G401 (cell line): ENCODE measurements at regions not wholly inside any gene's neighbourhood (a gene's known extent, or its start where the extent isn't known, plus 50 kb on each side); places are given as distances from the start of the nearest gene placed in this dataset.
"Not testable (repeated sequence)": the region's sequence is repeated elsewhere in the genome, so short reads cannot be mapped to it uniquely, and the experiment has no call there.

Source experiments
- DNase-seq: peaks from one replicate; pipeline ENCODE4 v3.0.0-alpha.2; 2015; ENCODE audit warnings: low spot score
- in situ Hi-C: cut with HindIII; loops from 2 replicates; pipeline ENCODE4 v1.10.0; 2016; ENCODE audit warnings: low sequenced_read_pairs, mixed read lengths

DNA sequence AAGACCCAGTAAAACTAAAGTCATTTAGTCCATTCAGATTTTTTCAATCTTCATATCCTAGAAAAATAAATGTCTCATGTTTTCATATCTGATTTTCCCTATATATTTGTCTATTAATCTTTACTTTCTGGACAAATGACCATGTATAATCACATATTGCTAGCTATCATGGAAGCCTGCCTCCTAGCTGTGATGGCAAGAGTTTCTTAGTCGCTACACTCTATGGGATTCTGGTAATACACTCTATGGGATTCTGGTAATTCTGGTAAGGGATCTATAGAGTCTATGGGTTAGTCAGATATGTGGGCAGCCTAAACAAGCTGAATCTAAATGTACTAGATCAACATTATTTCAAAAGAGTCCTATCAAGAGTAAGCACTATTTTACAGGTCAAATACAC lies 198.7 kb upstream of the LHX8 start:
- no peak for DNase-seq

DNA sequence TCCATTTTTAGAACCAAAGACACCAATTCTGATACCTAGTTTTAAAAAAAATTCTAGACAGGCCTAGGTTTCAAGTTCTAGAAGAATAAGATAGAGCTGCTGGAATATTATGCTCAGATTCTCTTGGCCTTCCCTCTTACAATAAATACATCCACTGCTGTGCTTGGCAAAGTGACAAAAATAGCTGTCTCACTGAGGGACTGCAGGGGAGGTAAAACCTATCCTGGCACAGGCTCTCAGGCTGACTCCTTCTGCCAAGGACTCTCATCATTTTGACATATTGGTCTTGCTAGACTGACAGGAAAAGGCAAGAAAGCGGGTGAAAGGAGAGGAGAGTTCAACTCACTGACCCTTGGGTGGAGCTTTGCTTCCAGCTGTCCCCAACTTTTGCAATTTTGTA lies 197.0 kb upstream of the LHX8 start:
- DNase-seq: peak; percentile 1
- in situ Hi-C loops: no loop called here

More for the DNA sequence above, 198.7 kb upstream of the LHX8 start:
- in situ Hi-C loops: no loop called here

DNA sequence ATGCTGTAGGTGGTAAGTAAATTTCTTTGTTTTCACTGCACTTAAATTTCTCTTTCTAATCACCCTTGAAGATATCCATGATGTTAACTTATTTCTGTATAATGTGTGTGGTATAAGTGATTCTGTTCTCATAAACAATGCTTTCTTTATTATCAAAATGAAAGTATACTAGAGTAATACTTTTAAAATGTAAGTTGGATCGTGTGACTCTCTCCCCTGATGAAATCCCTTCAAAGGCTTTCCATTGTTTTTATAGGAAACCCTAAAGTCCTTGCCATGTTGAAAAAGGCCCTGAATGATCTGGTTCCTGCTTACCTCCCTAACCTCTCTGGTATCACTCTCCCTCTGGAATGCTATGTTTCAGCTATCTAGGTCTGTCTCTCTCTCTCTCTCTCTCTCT lies 191.1 kb upstream of the LHX8 start:
- in situ Hi-C loops: no loop called here

DNA sequence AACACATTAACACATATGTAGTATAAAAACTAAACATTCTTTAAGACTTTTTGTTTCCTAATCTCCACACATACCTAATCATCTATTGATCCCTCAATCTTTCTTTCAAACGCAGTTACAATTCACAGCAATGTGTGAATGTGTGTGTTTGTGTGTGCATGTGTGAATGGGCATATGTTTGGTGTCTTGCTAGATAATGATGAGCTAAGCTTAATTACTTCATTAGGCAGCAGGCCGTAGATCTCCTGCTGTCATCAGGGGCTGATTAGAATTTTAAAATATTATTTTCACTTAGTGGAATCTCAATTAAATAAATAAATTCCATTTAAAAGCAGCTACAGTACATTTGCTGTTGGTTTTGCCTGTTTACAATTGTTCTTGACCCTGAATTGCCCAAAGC lies 187.8 kb upstream of the LHX8 start:
- in situ Hi-C loops: no loop called here
- no peak for DNase-seq

More for the DNA sequence above, 191.1 kb upstream of the LHX8 start:
- DNase-seq: no peak

DNA sequence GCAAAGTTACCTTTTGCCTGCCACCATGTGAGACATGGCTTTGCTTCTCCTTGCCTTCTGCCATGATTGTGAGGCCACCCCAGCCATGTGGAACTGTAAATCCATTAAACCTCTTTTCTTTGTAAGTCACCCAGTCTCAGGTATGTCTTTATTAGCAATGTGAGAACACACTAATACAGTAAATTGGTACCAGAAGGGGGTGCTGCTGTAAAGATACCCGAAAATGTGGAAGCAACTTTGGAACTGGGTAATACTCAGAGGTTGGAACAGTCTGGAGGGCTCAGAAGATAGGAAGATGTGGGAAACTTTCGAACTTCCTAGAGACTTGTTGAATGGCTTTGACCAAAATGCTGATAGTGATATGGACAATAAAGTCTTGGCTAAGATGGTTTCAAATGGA lies 184.8 kb upstream of the LHX8 start:
- DNase-seq, in situ Hi-C loops: not testable (repeated sequence)

DNA sequence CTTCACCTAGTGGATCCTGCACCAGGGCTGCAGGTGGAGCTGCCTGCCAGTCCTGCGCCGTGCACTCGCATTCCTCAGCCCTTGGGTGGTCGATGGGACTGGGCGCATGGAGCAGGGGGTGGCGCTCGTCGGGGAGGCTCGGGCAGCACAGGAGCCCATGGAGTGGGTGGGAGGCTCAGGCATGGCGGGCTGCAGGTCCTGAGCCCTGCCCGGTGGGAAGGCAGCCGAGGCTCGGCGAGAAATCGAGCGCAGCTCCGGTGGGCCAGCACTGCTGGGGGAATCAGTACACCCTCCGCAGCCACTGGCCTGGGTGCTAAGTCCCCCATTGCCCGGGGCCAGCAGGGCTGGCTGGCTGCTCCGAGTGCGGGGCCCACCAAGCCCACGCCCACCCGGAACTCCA lies 182.2 kb upstream of the LHX8 start:
- in situ Hi-C loops, DNase-seq: not testable (repeated sequence)

DNA sequence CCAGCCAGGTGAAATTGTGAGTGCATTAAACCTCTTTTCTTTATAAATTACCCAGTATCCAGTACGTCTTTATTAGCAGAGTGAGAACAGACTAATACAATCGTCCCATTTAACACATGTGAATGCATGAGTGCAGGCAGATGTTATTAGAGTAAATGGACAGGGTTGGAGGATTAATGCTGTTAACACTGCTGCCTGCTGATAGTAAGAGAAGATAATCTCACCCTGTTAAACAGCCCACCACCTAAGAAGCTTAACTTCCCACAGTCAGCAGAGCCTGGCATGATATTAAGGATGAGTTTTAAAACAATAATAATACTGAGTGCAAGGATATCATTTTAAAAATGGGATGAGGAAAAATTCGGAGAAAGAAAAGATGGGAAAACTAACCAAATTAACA lies 181.4 kb upstream of the LHX8 start:
- DNase-seq: no peak
- in situ Hi-C loops: no loop called here

DNA sequence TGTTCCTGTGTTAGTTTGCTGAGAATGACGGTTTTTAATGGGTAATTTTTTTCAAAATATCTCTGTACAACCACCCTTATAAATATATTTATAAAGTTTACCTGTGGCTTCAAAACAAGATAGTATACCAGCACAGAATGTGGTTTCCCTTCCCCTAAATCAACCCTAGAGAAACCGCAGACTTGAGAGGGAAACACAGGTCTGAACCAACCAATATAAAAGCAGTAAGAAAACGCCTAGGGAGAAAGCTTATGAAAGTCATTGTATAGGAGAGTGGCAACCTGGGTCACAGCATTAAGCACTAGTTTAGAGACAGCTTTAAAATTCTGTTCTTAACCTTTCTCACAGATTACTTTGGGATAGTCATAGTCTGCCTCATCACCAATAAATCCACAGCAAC lies 180.6 kb upstream of the LHX8 start:
- in situ Hi-C loops: no loop called here
- no peak for DNase-seq

DNA sequence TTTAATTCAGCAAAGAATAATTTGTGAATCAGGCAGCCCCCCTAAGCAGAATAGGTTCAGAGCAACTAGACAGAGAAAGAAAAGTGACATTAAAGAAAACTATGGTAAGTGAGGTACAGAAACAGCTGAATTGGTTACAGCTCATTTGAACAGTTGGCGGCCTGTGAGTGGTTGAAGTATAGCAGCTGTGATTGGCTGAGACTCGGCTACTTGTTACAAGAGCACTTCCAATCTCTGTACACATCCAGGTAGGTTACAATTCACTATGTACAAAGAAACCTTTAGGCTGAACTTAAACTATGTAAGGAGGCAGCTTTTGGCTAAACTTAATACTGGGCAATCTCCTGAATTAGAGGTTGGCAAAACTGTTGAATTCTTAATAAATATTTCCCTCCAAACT lies 171.1 kb upstream of the LHX8 start:
- in situ Hi-C loops: no loop called here
- DNase-seq: no peak

DNA sequence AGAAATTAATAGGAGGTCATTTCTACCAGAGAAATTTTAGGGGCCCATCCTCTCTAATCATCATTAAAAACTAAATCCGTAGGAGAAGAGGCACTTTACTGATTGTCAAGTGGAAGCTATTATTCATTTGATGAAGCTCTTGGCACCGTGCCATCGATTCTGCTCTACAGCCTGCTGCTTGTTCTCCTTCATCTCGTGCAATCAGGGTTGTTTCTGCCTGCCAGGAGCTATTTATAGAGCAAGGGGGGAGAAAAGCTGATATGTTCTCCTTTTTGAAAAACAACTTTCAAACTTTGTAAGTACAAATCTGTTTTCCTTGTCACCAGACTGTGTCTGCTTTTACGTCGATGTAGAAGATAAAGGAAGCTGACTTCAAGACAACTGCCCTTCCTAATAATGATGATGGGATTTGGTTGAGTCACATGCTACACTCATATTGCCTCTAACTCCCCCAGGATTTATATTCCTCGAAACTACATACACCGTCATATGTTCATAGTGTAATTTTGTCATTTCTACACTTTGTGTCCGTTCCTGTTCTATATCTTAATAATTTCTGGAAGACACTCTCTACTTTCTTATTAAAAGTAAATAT lies 169.6 kb upstream of the LHX8 start:
- in situ Hi-C loops: no loop called here
- DNase-seq: peak; percentile 8

DNA sequence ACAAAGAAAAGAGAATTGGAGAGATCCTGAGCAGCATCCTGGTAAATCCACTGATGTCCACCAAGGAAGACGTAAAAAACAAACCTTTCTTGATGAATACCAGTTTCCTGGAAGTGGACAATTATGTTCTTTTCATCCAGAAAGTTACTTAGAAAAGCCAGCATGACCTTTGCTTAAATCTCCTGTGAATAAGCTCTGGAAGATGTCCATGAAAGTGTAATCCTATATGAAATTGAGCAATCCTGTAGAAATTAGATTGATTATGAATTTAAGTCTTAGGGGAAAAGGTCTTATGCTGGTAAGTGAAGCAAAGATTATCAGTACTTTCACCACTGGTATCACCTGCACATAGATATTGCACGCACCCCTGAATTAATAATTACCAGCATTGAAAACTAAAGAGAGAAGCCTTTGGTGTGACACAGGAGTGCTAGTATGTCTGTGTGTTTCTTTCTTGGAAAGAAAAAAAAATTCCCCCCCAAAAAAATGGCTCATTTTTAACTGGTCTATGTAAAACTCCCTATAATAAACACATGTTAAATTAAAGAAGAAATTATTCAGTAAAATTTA lies 164.5 kb upstream of the LHX8 start:
- in situ Hi-C loops: no loop called here

DNA sequence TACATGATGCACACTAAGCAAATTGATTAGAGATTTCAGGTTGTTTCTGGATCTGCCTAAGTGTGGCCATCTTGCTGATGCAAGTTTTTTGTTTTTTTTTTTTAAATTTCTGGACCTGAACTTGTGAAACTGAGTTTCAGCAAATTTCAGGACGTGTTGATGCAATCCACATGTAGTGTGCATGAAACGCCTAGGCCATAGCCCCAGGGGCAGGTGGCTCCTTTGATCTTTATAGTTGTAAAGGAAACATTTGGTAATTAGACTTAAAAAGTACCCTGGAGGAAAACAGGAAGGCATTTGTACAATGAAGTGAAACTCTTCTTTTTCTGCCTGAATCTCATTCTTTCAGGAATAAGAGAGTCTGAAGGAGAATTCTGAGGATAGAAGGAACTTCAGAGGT lies 162.2 kb upstream of the LHX8 start:
- DNase-seq: no peak
- in situ Hi-C loops: no loop called here

More for the DNA sequence above, 164.5 kb upstream of the LHX8 start:
- DNase-seq: no peak

DNA sequence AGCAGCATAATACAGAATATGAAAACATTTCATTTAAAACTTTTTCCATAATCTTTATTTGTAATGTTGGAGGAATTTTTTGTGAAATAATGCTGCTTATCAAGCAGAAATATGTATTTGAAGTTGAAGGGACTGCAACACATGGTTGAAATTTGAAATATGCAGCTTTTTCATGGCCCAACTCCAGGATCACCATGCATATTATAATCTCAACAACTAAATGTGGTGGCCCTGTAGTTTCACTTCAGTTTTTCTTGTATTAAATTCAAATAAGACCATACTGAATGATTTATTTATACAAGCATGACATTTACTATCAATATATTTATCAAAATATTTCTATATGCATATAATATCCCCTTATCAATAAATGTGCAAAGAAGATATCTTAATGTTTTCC lies 157.7 kb upstream of the LHX8 start:
- in situ Hi-C loops: no loop called here
- no peak for DNase-seq

DNA sequence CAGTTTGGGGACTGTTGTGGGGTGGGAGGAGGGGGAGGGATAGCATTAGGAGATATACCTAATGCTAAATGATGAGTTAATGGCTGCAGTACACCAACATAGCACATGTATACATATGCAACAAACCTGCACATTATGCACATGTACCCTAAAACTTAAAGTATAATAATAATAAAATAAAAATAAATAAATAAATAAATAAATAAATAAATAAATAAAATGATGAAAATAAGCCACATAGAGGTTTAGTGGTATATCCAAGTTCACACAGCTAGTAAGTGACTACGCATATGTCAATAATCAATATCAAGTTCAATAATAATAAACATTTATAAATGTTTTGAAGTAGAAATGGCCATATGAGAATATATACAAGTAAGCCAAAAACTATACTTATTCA lies 141.7 kb upstream of the LHX8 start:
- in situ Hi-C loops, DNase-seq: not testable (repeated sequence)

DNA sequence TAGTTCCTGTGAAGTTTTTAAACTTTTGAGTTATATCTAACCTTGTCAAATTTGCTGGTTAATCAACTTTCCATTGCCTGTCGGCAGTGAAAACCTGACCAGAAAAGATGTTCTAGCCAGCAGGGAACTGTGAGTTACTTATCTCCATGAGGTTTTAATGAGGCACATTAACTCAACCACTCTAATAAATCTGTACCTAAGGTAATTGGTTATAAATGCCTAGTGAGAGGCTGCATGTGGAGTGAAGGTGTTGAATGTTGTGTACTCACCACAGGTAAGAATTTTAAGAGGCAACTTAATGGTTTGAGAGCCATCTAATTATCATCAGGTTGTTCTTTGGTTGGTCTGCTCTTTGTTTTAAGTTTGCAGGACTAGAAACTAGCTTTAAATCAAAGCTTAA lies 138.4 kb upstream of the LHX8 start:
- no peak for DNase-seq
- in situ Hi-C loops: no loop called here

DNA sequence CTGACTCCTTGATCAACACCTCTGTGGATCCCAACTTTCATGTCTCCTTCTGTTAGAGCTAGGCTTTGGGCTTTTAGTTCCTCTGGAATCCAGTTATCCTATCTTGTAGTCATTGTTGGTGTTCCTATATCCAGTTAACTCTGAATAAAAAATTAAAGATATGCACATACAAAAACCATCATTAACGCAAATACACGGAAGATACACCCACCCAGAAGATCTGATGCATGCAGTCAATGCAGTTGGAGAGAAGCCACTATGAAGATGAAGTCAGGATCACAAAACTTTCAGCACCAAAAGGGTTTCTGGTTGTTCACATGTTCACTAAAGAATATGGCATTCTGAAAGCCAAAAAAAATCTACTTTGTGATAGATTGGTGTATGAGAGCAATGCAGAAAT lies 123.6 kb upstream of the LHX8 start:
- DNase-seq: no peak
- in situ Hi-C loops: no loop called here

DNA sequence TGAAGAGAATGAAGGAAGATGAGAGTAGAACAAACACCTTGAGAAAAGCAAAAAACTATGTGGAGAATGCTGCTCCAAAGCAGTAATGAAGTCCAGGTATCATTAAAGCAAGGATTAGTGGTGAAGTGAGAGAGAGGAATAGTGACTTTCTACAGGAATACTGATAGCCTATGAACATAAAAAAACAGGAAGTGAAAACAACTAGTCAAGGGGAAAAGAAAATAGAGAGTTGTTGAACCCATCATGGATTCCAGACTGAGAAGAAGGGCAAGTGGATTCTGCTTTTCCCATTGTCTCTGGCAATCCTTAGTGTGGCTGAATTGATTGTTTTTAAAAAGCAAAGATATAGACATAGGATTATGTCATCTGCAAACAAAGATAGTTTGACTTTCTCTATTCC lies 119.9 kb upstream of the LHX8 start:
- DNase-seq: no peak
- in situ Hi-C loops: no loop called here

DNA sequence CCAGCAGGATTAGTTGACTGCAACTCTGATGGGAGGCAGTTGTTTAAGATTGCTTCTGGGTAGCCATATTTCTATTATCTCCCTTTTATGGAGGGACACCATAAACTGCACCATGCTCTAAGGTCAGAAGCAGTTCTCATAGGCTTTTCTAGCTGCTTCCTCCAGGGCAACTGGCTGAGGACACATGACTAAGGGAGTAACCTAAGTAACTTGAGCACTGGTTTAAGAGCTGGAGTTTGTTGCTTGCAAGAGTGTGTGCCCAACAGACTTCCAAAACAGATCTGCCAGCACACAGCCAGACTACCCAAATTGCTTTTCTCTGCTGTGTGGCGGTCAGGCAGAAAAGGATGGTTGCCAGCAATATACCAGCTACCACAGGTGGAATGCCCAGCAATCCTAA lies 111.2 kb upstream of the LHX8 start:
- no peak for DNase-seq
- in situ Hi-C loops: no loop called here

DNA sequence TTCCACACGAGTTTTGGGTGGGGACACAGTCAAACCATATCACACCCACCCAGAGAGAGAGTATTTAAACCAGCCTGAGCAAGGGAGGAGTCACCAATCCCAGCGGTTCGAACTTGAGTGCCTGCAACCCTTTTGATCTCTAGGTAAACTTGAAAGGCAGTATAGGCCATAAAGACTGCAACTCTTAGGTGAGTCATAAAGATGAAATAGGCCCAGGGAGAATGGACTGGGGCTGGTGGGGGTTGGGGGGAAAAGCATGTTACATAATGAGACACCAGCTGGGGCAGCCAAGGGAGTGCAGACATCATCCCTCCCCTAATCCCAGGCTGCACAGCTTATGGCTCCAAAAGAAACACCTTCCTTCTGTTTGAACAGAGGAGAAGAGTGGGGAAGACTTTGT lies 99.8 kb upstream of the LHX8 start:
- in situ Hi-C loops: no loop called here
- no peak for DNase-seq

DNA sequence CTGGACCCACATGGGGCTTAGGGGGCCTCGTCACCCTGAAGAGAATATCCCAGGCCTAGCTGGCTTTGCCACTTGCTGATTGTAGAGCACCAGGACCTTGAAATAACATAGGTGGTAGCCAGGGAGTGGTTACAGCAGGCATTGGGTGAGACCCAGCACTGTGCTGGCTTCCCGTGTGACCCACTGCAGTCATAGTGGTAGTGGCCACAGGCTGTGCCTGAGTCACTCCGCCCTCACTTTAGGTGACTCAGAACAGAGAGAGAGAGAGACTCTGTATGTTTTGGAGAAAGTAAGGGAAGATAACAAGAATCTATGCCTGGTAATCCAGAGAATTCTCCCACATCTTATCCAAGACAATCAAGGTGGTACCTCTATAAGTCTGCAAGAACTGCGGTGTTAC lies 98.7 kb upstream of the LHX8 start:
- in situ Hi-C loops: no loop called here

DNA sequence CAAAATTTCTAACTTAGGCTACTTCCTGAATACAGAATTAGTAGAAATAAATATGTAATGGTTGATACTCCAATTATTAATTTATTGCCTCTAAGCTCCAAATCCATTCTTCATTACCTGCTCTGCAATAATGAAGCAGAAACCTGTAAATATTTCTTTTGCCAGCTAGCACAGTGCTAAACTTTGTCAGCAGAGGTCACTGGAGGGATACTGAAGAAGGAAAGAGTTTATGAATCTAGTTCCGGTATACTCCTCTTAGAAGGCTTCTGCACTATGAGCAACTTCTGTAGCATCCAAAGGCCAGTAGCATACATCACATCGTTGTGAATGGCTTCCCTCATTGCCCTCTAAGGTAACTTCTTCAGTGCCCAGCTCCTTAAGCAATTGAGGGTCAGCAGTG lies 81.0 kb upstream of the LHX8 start:
- DNase-seq: no peak
- in situ Hi-C loops: no loop called here

More for the DNA sequence above, 98.7 kb upstream of the LHX8 start:
- DNase-seq: no peak
